NCI-H82 (cell line): ENCODE measurements at regions not wholly inside any gene's neighbourhood (a gene's known extent, or its start where the extent isn't known, plus 50 kb on each side); places are given as distances from the start of the nearest gene placed in this dataset.

Experiments
- DNase-seq: peaks from one replicate; lab custom pipeline; 2025; lab: John Stamatoyannopoulos, UW

DNA sequence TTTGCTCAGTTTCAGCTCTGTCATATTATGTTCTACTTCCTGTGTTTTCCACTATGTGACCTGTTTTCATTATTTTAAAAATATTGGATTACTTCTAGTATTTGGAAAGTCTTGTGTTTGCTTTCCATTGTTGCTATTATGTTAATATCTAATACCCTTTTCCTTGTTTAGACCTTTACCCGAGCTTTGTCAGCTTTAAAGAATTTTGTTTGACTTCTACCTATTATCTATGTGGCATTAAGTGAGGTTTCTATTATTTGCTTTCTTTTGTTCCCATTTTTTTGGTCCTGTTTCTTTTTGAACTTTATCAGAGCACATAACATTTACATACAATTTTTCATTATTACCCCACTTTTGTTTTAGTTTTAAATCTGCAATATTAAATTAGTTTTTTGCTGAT is 202.7 kb downstream of the MANEA start:
- no peak for DNase-seq

DNA sequence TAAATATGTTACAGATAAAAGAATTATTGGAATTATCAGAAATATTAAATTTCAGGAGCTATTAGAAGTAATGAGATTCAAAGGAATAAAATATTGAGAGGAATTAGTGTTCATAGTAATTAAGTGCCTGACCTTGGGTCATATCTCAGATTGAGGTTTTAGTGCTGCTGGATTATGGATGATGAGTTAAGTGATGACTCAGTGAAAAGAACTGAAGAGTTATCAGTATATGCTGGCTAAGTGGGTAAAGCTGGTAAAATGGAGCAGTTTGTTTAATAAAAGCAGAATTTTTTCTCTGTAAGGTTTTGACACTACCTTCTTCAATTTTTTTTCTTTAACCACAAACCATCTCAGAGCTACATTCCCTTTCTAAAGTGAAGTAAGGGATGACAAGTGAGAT is 206.7 kb downstream of the MANEA start:
- peak; percentile 33 for DNase-seq

DNA sequence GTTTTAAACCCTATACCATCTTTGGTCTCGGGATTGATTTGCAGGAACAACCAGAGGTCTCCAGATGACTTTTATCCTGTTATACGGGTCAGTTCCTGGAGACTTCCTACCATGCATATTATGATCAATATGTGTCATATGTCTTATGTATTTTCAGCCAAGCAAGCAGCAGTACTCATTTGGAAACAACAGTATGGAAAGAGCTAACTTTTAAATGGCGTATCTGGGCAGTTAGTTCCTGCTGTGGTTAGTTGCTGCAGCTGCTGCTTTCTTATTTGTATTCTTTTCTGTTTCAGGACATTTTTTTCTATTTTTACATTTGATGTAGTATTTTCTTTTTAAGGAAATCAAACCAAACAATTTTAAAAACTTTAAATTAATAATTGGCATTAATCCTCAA is 207.5 kb downstream of the MANEA start:
- no peak for DNase-seq

DNA sequence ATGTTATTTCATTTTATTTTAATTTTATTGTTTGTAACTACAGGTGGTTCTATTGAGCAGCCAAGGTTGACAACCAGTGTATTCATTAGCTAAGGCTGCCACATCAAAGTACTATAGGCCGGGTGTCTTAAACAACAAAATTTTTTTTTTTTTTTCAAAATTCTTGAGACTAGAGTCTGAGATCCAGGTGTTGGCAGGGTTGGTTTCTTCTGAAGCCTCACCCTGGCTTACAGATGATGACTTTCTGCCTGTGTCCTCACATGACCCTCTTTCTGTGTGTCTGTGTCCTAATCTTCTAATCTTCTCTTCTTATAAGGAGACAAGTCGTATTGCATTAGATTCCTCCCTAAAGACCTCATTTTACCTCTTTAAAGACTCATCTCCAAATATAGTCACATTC is 208.4 kb downstream of the MANEA start:
- peak; percentile 85 for DNase-seq

DNA sequence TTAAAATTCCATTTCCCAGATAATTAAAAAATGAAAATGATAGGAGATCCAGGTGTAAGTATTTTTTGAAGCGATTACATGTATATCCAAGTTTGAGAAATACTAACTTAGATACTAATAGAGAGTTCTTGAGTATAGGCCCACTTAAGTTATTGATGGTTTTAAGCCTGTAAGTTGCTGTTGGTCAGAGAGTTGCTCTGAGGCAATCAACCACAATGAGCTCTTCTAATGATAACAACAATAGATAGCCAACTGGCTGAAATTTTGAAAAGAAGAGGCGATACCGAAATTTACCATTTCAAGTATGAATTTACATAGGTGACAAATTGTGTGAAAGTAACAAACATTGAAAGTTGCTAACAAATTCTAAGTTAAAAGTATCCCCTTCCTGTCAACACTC is 209.5 kb downstream of the MANEA start:
- no peak for DNase-seq

DNA sequence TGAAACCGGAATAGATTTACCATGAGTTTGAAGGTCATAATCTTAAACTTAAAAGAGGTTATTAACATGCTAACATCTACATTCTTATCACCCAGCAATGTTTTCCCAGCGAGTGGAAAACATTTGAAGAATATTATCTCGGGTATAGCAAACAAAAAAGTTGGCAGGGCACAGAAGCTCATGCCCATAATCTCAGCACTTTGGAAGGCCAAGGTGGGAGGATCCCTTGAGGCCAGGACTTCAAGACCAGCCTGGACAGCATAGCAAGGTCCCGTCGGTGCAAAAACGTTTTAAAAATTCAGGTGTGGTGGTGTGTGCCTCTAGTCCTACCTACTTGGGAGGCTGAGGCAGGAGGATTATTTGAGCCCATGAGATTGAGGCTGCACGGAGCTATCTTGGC is 213.5 kb downstream of the MANEA start:
- DNase-seq, result no peak

DNA sequence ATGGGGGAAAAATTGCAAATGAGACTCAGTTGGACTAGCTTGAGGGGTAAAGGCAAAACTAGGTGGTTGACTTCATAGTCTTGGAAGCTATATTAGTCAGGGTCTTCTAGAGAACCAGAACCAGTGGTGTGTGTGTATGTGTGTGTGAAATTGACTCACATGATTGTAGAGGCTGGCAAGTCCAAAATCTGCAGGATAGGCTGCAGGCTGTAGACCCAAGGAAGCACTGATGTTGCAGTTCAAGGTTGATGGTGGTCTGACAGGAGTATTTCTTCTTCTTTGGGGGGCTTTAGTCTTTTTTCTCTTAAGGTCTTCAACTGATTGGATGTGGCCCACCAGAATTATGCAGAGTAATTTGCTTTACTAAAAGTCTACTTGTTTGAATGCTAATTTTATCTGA is 217.4 kb downstream of the MANEA start:
- DNase-seq, result no peak

DNA sequence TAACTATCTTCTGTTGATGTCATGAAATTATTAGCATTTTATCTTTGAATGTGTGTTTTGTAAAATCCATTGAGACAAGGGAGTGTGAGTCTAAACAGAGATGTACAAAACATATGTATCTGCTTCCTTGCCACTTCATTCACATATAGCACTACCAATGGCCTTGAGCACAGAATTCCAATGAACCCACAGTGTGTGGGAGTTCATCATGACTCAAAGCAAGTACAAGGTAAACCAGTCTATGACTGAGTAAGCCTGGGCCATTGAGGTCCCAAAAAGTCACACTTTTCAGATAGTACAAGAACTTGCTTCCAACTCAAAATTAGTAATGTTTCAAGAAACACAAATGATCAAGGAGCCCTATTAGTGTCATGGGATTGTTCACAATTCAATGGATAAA is 218.6 kb downstream of the MANEA start:
- no peak for DNase-seq

DNA sequence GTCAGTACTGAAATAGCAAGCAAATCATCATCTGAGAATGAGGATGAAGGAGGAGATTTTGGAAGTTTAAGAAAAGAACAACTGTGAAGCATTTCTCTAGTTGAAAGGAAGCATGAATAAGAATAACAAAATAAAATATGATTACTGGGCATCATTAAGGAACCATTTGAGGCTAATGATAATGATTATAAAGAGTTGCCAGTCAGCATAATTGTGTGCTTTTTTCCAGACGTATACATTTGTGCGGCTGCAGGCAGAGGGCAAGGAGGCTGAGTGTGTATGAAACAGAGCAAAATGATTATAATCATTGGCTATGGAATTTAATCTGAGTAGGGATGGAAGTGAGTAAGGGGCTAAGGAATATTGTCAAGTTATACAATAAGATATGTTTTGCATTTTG is 218.7 kb upstream of the FUT9 start:
- DNase-seq, result no peak

DNA sequence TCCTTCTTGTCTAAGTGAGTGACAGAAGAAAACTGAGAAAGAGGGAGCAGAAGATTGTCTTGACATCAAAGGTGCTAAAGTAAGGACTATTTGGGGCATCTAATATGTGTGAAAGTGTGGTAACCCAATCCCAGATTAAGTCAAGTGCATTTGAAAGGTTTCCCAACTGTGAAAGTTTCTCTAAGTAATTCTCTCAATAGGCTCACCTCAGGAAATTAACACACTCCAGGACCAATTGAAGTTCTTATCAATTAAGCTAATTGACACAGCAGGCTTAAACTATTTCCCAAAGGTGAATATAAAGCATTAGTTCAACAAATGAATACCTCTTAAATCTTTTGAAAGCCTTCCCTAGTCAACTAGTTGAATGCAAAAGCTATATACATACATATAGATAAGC is 212.8 kb upstream of the FUT9 start:
- DNase-seq, result peak; percentile 39

DNA sequence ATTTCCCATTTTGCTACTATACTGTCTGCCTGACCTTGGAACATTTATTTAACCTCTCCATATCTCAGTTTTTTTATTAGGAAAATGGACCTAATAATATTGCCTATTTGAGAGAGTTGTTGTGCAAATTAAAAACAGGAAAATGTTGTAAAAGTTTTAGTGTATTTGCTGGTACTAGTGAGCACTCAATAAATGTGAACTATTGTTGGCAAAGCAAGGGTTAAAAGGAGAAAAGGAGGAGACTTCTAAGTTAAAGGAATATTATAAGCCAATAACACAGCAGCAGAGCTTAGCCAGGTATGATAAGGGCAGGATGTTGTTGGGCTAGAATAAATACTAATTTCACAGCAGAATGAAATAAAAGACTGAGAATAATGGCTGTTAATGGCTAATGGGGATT is 211.9 kb upstream of the FUT9 start:
- no peak for DNase-seq

DNA sequence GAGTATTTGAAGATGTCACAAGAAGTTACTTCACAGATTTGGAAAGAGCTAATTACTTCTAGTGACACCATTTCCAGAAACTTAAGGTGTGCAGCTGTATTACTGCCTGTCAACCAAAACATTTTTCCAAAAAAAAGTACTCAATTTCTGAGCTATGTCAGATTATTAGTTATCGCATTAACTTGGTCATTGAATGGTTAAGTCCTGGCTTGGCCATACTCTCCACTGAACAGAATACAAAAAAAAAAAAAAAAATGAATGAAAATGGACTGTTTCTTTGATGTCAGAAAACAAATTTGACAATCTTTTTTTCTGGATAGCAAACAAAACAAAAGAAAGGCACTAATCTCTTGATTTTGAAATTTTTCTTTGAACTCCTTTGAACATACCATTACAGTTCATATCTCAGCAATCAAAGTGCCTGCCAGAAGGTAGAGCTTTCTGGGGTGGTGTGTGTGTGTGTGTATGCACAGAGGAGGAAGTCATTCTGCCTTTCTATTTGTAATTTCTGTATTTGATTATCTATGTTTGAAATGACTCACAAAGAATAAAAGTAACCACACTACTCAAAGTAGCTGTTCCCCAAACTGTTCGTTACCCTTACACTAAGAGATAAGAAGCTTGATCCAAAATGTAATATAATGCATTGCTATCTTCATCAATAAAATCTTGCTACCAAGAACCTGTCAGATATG is 210.8 kb upstream of the FUT9 start:
- no peak for DNase-seq

DNA sequence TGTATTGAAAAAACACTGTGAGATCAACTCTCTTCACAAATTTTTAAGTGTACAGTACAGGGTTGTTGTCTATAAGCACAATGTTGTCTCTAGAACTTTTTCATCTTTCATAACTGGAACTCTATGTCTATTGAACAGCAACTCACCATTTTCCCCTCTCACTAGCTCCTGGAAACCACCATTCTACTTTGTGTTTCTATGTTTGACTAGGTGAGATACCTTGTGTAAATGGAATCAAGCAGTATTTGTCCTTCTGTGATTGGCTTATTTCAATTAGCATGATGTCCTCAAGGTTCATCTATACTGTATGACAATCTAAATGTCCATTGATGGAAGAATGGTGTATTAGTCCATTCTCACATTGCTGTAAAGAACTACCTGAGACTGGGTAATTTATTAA is 210.1 kb upstream of the FUT9 start:
- DNase-seq, result no peak

DNA sequence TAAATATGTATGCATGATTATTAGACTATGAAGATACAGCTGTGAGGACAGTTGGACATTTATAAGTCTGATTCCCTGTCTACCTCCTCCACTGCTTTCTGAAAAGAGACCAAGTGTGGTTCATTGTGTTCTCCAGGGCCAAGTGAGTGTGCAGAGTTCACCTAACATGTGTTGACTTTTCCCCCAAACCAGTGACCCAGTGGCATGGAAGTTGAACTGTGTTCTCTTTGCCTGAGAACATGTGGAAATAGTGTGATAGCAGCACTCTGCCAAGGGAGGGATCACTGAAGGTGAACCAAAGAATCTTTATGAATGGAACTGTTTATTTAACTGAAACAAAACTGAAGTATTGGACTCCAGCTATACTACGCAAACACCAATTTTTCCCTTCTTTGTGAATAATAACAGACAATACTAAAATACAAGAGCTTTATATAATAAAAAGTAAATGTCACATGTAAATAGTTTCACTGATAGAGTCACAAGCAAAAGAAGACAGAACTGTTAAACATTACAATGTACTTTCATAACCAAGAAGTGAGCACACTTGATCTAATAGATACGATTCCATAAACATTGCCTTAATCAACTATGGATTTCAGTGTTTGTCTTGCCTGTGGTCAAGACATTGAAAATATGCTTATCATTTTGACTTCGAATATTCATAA is 200.3 kb upstream of the FUT9 start:
- no peak for DNase-seq

DNA sequence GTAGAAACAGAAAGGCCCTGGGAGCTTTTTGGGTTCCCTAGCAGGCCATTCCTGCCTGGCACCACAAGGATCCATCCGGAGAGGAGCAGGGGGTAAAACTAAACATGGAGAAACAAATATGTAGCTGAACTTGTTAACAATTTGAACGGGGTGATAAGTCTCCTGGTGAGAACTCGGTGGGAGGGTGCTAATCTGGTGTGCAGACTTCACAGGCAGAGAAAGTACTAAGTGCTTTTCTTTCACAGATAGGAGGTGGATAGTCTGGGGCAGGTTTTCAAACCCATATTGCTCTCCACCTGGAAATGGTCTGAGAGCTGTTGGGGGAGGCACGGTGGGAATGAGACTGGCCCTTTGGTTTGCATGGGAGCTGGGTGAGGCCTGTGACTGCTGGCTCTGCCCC is 196.3 kb upstream of the FUT9 start:
- DNase-seq, result no peak

DNA sequence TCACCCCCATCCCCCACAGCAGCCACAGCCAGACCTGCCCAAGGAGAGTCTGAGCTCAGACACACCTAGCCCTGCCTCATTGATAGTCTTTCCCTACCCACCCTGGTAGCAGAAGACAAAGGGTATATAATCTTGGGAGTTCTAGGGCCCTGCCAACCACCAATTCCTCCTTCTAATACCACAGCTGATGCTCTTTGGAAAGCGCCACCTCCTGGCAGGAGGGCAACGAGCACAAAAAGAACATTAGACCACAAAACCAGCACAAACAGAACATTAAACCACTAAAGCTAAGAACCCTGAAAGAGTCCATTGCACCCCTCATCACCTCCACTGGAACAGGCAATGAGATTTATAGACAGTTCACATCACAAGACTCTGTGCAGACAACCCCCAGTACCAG is 195.8 kb upstream of the FUT9 start:
- peak; percentile 4 for DNase-seq

DNA sequence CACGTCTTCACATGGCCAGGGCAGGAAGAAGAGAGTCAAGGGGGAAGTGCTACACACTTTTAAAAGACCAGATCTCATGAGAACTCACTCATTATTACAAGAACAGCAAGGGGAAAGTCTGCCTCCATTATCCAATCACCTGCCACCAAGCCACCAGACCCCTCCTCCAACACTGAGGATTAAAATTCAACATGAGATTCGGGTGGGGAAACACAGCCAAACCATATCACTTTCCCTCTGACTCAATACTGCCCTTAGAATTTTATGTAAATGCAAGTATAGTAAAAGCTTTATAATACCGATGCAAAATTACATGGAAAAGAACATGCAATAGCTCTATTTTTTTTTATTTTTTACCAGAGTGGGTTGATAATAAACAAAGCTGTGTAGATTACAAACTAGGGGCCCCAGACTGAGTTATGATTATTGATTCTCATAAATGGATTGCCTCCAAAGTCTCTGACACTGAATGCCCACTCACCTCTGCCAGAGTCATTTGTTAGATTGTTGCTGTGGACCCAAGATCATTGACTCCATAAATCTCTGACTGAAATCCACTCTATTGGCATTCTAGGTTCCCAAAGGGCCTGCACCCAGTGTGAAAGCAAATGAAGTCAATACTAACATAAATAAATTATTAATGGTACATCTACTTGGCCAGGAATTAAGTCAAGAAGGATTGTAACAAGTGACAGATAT is 184.8 kb upstream of the FUT9 start:
- DNase-seq, result no peak

DNA sequence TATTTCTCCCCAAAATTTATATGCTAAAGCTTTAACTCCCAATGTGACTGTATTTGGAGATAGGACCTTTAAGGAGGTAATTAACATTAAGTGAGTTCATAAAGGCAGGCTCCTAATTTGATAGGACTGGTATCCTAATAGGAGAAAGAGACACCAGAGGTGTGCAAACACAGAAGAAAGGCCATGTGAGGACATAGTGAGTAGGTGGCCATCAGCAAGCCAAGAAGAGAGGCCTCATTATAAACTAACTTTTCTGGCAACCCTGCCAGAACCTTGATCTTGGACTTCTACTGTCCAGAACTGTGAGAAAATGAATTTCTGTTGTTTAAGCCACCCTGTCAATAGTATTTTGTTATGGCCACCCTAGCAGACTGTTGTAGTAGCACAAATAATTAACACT is 177.9 kb upstream of the FUT9 start:
- DNase-seq, result no peak

DNA sequence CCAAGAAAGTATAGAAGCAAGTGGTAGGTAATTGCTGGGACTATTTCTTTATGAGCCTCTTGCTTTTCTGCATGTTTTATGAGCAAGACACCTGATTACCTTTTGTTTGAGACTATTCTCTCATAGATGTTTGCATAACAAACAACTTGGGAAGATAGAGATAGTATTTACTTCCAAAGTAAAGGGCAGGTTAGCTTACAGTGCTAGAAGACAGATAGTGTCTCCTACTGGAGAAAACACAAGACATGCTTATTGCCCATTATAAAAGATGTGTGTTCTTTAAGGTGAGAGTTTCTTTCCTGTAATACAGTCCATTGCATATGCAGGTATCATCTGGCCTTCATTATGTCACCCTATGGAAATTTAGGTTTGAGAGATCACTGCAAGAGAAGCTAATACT is 174.2 kb upstream of the FUT9 start:
- DNase-seq, result no peak

DNA sequence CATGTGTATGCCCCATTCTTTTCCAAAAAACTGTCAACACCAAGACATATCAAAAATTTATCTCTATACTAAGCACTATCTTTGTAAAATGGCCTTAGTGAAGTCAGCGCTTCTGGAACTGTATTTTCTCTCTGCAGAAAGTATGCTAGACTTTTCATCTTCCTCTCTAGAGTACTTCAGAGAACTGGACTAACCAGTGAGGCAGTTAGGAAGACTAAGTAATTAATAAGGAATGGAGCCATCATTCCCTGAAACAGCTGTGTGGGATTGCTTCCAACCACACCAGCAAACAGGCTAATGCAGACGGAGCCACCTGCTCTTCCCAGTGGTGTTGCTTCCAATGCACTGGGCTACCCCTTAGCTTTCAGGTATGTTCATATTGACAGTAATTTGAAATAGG is 169.1 kb upstream of the FUT9 start:
- DNase-seq, result peak; percentile 25

DNA sequence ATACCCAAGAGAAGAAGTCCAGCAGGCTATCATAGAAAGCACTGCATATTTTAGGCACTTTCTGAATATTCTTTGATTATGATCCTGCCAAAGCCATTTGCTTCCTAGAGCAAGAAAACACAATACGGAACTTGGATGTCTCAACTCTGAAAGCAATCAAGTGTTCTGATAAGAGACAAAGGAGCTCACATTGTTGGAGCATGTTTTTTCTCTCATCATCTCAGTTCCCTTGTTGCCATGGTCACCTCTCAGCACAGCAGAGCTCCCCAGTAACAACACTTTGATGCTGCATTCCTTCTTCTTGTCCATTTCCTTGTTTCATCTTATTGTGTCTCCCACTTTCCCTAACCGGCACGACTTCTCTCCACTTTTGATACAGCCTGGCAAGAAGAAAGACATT is 168.7 kb upstream of the FUT9 start:
- DNase-seq, result no peak

DNA sequence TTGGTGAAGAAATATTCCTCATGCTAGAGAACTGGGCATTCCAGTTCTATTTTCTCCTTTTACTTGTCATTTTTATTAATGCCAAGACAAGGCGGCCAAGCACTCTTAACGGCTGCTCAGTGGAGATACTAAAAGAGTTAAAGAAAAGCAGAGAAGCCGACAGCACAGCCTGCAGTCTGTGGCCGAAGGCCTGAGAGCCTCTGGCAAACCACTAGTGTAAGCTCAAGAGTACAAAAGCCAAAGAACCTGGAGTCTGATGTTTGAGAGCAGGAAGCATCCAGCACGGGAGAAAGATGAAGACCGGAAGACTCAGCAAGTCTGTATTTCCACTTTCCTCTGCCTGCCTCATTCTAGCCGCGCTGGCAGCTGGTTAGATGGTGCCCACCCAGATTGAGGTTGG is 167.1 kb upstream of the FUT9 start:
- DNase-seq, result no peak

DNA sequence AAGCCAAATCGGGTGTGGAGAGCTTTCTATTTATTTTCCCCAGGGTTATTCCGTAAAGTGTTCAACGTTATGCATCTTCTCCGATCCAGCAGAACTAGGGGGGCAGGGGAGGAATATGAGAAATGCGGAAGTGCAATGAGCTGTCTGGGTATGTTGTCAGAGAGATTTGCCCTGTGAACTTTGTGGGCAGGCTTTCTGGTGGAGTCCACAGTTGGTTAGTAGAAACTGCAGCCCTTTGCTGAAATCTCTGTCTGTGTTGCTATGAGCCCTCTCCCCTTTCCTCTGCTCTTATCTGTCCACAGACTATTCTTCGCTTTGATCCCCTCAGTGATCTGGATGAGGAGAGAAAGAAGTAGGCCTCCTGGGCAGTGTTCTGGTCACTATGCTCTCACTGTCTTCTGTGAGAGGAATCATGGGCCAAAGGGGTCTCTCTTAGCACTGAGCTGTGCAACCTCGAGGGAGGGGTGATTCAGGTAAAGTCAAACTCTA is 158.9 kb upstream of the FUT9 start:
- DNase-seq, result no peak
